HG03521 (cell line): ENCODE measurements at regions not wholly inside any gene's neighbourhood (a gene's known extent, or its start where the extent isn't known, plus 50 kb on each side); places are given as distances from the start of the nearest gene placed in this dataset.
"Not testable (repeated sequence)": the region's sequence is repeated elsewhere in the genome, so short reads cannot be mapped to it uniquely, and the experiment has no call there.

ENCODE experiments used
- ATAC-seq: cut with Tn5 transposase; IDR thresholded peaks from one replicate; pipeline ENCODE4 v1.9.1; 2021; ENCODE audit warnings: mild to moderate bottlenecking, moderate library complexity; ENCODE audit not compliant: unreplicated experiment

- ATAC-seq: no peak
Measured at GRCh38 chr6:92114797-92115196, 1304.6 kb downstream of the EPHA7 start.

GRCh38 chr6:92114091-92114675, 1305.2 kb downstream of the EPHA7 start:
- ATAC-seq: no peak

- ATAC-seq: no peak
Measured at GRCh38 chr6:92111386-92111785, 1308.0 kb downstream of the EPHA7 start.

GRCh38 chr6:92110403-92110802, 1309.0 kb downstream of the EPHA7 start:
- ATAC-seq: no peak

GRCh38 chr6:92109956-92110355, 1309.4 kb downstream of the EPHA7 start:
- ATAC-seq: no peak

GRCh38 chr6:92109256-92109655, 1310.1 kb downstream of the EPHA7 start:
- no peak for ATAC-seq

- ATAC-seq: no peak
Measured at GRCh38 chr6:92086750-92087149, 1332.6 kb downstream of the EPHA7 start.

GRCh38 chr6:92083914-92084313, 1335.4 kb downstream of the EPHA7 start:
- ATAC-seq: not testable (repeated sequence)

GRCh38 chr6:92072387-92072786, 1347.0 kb downstream of the EPHA7 start:
- no peak for ATAC-seq

GRCh38 chr6:92069781-92070180, 1349.6 kb downstream of the EPHA7 start:
- no peak for ATAC-seq

GRCh38 chr6:92052513-92052912, 1366.8 kb downstream of the EPHA7 start:
- ATAC-seq: no peak

- ATAC-seq: no peak
Measured at GRCh38 chr6:92050216-92050615, 1369.1 kb downstream of the EPHA7 start.

- no peak for ATAC-seq
Measured at GRCh38 chr6:92047860-92048259, 1371.5 kb downstream of the EPHA7 start.

GRCh38 chr6:92047152-92047850, 1372.1 kb downstream of the EPHA7 start:
- ATAC-seq: no peak

- no peak for ATAC-seq
Measured at GRCh38 chr6:92044312-92044711, 1375.0 kb downstream of the EPHA7 start.

GRCh38 chr6:92043777-92044176, 1375.6 kb downstream of the EPHA7 start:
- ATAC-seq: no peak

- no peak for ATAC-seq
Measured at GRCh38 chr6:92026878-92027277, 1392.5 kb downstream of the EPHA7 start.

- ATAC-seq: no peak
Measured at GRCh38 chr6:92024881-92025280, 1394.5 kb downstream of the EPHA7 start.

GRCh38 chr6:92024110-92024509, 1395.2 kb downstream of the EPHA7 start:
- no peak for ATAC-seq

GRCh38 chr6:92023410-92023966, 1395.9 kb downstream of the EPHA7 start:
- ATAC-seq: no peak

GRCh38 chr6:92011681-92012245, 1407.6 kb downstream of the EPHA7 start:
- no peak for ATAC-seq
